Hematopoietic multipotent progenitor cell treated with erythropoietin and hydrocortisone succinate and interleukin-3 and kit ligand, for 17 days (in vitro differentiated cells): ENCODE measurements at regions not wholly inside any gene's neighbourhood (a gene's known extent, or its start where the extent isn't known, plus 50 kb on each side); places are given as distances from the start of the nearest gene placed in this dataset.
"Not testable (repeated sequence)": the region's sequence is repeated elsewhere in the genome, so short reads cannot be mapped to it uniquely, and the experiment has no call there.

Source experiments
- DNase-seq: peaks from one replicate; pipeline ENCODE4 v3.0.0-alpha.2; 2015; ENCODE audit warnings: low spot score

GRCh38 chr5:20784755-20785154 lies 796.8 kb upstream of the CDH18 start:
- not testable (repeated sequence) for DNase-seq

- DNase-seq: not testable (repeated sequence)
Measured at GRCh38 chr5:20783484-20783883, 795.5 kb upstream of the CDH18 start.

GRCh38 chr5:20771338-20771737 lies 783.3 kb upstream of the CDH18 start:
- DNase-seq: not testable (repeated sequence)

GRCh38 chr5:20765074-20765473 lies 777.1 kb upstream of the CDH18 start:
- not testable (repeated sequence) for DNase-seq

GRCh38 chr5:20759459-20759858 lies 771.5 kb upstream of the CDH18 start:
- not testable (repeated sequence) for DNase-seq

- not testable (repeated sequence) for DNase-seq
Measured at GRCh38 chr5:20752179-20752578, 764.2 kb upstream of the CDH18 start.

- DNase-seq: not testable (repeated sequence)
Measured at GRCh38 chr5:20735715-20736114, 747.7 kb upstream of the CDH18 start.

GRCh38 chr5:20732223-20732622 lies 744.2 kb upstream of the CDH18 start:
- not testable (repeated sequence) for DNase-seq

- not testable (repeated sequence) for DNase-seq
Measured at GRCh38 chr5:20721286-20721685, 733.3 kb upstream of the CDH18 start.

- not testable (repeated sequence) for DNase-seq
Measured at GRCh38 chr5:20711520-20712155, 723.6 kb upstream of the CDH18 start.

- not testable (repeated sequence) for DNase-seq
Measured at GRCh38 chr5:20707634-20708033, 719.6 kb upstream of the CDH18 start.

- no peak for DNase-seq
Measured at GRCh38 chr5:20694121-20694520, 706.1 kb upstream of the CDH18 start.

- DNase-seq: no peak
Measured at GRCh38 chr5:20692913-20693312, 704.9 kb upstream of the CDH18 start.

GRCh38 chr5:20683241-20683940 lies 695.4 kb upstream of the CDH18 start:
- no peak for DNase-seq

GRCh38 chr5:20680718-20681302 lies 692.8 kb upstream of the CDH18 start:
- no peak for DNase-seq

GRCh38 chr5:20678814-20679298 lies 690.9 kb upstream of the CDH18 start:
- DNase-seq: no peak

- no peak for DNase-seq
Measured at GRCh38 chr5:20678386-20678785, 690.4 kb upstream of the CDH18 start.

GRCh38 chr5:20660588-20660987 lies 672.6 kb upstream of the CDH18 start:
- DNase-seq: no peak

GRCh38 chr5:20656262-20656661 lies 668.3 kb upstream of the CDH18 start:
- no peak for DNase-seq

- no peak for DNase-seq
Measured at GRCh38 chr5:20655211-20655610, 667.2 kb upstream of the CDH18 start.

- no peak for DNase-seq
Measured at GRCh38 chr5:20654746-20655145, 666.7 kb upstream of the CDH18 start.

- DNase-seq: no peak
Measured at GRCh38 chr5:20654033-20654432, 666.0 kb upstream of the CDH18 start.

GRCh38 chr5:20649966-20650365 lies 662.0 kb upstream of the CDH18 start:
- no peak for DNase-seq
